ENCODE measurements at regions not wholly inside any gene's neighbourhood (a gene's known extent, or its start where the extent isn't known, plus 50 kb on each side); places are given as distances from the start of the nearest gene placed in this dataset.

DNA sequence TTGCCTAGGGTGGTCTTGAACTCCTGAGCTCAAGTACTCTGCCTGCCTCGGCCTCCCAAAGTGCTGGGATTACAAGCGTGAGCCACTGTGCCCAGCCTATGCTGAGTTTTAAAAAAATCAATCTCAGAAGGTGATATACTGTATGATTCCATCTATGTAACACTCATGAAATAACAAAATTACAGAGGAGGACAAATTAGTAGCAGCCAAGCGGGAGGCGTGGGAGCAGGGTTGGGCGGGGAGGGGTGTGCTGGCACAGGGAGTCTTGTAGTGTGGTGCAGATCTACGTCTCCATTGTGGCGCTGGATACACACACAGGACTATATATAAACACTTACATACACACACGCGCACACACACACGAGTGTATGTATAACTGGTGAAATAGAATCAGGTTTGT lies 80.6 kb upstream of the LINGO1 start:
- no peak for DNase-seq (ENCODE audit: low read depth in 2 of 2)

DNA sequence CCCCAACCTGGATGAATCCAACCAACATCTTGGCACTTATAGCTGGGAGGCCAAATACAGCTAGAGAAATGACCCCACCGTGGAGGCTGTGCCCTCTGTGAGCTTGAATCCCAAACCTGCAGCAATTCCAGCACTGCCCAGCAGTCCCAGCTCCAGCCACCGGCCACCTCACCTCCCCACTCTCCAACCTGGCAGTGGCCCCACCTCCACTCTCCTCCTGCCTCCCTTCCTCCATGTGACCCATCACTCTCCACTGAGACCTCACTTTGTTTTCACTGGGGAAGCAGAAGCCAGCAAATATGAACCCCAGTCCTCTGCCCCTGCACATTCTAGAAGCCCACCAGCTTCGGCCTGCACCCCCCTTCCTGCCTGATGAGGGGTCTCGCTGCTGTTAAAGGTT lies 79.7 kb upstream of the LINGO1 start:
- no peak for DNase-seq (ENCODE audit: low read depth in 2 of 2)

DNA sequence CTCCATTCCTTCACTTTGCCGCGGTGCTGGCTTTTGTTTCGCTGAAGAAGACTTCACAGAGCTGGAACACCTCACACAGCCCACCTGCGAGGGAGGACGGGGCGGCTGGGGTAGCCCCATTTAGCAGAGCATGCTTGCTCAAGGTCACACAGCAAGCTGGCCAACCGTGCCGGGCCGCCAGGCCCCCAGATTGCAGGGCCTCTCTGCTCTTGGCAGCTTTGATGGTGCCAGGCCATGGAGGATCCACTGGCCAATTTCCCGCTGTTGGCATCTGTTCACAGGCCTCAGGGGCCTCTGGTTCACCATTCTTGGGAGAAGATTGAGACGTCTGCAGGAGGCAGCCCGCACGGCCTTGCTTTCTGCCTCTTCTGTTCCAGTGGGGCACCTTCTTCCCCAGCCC lies 77.9 kb upstream of the LINGO1 start:
- no peak for DNase-seq (ENCODE audit: low read depth in 2 of 2)

DNA sequence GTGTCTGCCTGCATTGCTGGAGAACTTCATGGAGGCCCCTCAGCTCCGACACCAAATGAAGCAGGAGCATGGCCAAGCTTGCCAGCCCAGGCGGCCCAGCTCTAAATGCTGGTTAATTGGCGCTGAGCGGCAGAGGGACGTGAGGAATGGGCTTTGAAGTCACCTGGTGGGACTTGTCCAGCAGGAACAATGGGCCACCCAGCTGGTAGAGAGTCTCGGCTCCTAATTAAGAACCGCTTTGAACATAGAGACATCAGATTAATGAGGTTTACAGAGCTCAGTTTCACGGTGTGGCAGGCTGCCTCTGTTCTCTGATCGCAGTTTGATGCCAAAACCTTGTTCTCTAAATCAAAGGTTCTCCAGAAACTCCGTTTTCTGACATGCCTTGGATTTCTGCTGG lies 77.5 kb upstream of the LINGO1 start:
- no peak for DNase-seq (ENCODE audit: low read depth in 2 of 2)

DNA sequence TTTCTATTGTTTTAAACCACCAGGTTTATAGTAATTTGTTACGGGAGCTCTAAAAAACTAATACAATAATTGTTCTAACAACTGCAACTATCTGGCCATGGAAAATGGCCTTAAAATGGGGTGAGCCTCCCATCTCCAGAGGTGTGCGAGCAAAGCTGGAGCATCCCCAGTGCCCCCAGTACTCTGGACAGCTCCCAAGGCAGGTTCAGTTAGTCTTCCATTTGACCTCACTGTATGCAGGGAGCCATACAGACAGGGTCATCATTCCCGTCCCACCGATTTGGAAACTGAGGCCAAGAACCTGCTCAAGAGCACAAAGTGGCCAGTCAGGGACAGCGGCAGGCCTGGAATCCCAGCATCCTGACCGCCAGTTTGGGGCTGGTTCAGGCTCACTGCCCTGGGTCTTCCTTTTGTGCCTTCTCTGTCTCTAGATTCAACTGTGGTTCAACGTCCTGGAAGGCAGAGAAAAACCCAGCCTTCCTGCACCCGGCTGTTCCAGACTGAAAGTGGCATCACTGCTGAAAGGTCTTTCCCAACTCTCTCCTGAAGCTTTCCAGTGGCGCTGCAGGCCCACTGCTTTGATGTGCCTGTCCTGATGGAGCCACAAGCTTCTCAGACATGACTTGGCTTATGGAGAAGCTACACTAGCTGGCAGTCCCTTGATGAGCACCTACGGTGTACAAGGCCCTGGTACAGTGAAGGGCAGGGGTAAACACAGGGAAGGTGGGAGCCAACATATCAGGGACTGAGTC lies 76.6 kb upstream of the LINGO1 start:
- no peak for DNase-seq (ENCODE audit: low read depth in 2 of 2)

DNA sequence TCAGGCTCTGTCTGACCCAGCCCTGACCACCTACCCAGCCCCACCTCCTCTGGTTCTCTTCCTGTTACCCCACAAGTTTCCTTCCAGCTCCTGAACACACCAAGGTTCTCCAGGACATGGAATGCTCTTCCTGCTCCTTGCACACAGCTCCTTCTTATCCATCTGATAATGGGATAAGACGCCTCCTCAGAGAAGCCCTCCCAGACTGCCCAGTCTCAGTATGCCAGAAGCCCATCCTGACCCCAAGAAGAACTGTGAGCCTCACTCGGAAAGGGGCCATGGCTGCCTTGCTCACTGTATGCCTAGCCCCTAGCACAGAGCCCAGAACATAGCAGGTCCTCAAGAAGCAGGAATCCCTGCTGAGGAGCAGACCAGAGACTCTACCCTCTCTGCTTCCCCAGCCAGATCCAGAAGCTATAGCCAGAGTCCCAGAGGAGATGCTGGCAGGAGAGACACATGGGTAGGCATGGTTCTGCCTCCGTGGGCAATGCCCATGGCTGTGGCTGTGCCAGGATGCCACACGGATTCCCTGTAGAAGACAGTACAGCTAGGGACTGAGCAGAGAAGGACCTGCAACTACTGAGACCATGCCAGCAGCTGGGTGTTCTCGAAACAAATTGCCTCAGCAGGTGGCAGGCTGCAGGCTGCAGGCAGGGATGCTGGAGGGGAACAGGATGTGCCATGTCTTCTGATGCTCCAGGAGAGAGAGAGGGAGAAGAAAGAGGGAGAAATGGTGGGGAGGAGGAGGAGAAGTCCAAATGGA lies 74.0 kb upstream of the LINGO1 start:
- DNase-seq (ENCODE audit: low read depth in 2 of 2): no peak

DNA sequence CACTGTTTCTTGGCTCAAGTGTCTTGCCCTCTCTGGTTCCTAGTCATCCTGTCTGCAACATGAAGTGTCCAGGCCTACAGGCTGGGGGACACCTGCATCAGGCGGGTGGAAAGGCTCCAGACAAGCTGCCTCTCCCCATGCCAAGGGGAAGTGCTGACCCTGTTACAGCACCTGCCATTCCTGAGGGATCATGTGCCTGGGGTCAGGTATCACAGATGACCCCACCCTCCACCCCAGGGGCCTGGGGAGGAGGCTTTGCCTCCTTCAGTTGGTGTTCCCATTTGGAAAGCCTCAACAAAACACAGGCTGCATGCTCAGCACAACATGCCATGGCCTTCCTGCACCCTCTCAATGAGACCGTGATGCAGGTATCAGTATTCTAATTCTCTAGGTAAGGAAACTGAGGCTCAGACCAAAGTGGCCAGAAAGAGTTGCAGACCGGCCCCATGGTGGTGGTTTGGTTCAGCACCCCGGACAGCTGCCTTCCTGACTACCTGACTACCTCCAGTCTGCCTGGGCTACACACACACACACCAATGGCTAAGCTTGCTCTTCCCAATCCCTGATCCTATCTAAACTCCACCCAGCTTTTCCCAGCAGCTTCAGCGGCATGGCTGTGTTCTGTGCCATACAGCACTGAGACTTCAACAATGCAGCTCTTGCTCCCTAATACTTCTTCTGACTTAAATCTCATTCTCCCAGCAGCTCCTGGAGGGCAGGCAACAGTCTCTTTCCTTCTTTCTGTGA lies 69.7 kb upstream of the LINGO1 start:
- DNase-seq (ENCODE audit: low read depth in 2 of 2): no peak

DNA sequence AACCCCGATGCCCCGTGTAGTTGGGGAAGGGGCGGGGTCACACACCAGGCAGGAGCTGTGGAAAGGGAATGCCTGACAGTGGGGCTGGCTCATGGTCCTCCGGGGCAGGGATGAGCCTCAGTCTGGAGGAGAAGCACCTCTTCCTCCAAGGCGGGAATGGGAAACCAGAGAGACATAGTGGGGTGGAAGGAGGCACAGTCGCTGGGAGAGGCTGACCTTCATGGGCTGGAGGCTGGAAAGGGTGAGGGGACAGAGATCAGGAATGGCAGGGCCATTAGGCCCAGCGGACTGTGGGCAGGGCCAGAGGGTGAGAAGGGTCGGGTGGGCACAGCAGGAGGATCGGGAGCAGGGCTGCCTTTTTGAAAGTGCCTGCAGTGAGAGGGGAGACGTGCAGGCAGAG lies 65.8 kb upstream of the LINGO1 start:
- no peak for DNase-seq (ENCODE audit: low read depth in 2 of 2)

DNA sequence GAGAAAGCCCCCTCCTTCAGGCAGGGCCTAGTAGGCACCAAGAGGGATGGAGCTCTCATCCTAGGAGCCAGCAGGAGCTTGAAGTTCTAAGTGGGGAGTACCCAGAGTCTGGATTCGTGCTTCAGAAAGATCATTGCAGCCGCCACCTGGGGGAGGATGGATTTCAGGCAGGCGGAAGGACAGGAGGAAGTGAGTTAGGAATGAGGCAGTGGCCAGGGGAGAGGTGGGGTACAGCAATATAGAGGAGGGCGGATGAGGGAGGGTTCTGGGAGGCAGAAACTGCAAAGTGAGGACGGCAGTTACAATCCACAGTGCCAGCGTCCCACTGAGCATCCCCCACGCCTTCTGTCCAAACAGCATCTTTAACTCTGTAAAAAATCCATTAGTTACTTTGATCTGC lies 65.2 kb upstream of the LINGO1 start:
- DNase-seq (ENCODE audit: low read depth in 2 of 2): no peak

DNA sequence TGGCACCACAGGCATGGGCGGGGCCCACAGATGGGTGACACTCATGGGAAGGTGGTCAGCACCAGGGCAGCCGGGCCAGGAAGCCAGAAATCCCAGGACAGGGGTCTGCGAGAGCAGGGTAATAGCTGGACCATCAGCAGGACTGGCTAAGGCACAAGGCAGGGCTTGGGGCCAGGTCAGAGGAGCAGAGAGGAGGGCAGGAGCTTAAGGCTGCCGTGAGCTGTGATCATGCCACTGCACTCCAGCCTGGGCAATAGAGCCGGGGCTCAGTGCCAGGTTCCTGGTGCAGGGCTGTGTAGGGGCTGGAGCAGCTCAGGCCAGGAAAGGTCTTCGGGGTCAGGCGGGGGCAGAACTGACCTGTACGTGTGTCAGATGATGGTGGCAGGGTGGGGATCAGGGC lies 64.2 kb upstream of the LINGO1 start:
- no peak for DNase-seq (ENCODE audit: low read depth in 2 of 2)

DNA sequence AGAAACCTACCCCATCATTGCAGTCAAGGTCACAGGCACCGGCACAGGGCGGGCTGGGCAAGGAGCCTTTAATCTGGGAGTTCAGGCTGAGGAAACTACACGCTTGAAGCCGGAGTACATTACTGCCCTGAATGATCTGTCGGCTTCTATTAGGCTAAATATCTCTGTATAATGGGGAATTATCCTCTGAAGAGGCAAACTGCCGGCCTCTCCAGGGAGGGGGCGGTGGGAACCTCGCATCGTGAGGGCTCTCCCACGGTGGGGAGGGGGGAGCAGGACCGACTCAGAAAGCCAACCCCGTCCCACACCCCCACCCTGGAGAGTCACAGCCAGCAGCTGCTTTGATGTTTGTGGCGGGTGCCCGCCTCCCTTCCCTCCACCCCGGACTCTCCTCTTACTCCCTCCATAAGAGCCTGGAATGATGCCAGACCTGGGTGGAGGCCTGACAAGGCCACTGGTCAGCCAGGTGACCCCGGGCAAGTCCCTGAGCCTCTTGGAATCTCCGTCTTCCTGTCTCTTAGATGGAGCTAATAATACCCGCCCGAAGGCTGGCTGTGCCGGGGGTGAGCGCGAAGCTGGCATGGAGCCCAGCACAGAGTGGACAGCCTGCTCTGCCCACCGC lies 63.4 kb upstream of the LINGO1 start:
- no peak for DNase-seq (ENCODE audit: low read depth in 2 of 2)

DNA sequence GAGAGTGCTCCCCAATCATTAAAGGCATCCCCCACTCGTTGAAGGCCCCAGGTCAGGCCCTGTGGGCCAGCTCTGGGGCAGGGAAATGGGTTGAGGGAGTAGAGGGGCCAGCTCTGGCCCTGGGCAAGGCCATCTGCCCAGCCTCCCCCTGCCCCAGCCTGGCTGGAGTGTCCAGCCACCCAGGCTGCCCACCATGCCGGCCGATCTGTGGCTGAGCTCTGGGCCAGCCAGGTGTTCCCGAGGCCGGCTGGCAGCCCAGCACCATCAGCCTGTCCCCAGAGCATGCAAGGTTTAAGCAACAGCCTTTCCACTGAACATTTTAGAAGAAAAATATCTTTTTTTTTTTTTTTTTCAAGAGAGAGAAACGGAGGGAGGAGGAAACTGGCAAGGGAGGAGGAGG lies 62.8 kb upstream of the LINGO1 start:
- no peak for DNase-seq (ENCODE audit: low read depth in 2 of 2)

DNA sequence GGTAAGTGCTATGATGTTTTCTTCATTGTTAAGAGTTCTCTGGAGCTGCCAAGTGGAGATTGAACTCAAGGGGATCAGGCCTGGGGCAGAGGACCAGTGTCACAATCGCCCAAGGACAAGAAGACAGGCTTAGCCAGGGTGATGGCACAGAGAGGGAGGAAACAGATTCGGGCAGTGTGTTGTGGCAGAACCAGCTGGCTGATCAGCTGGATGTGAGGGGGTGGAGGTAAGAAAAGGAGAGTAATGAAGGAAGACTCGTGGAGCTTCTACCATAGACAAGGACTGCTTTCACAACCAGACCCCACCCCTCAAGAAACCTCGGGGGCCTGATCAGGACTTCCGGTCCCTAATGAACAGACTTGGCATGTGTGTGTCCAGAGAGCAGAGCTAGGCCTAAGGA lies 60.9 kb upstream of the LINGO1 start:
- DNase-seq (ENCODE audit: low read depth in 2 of 2): no peak

DNA sequence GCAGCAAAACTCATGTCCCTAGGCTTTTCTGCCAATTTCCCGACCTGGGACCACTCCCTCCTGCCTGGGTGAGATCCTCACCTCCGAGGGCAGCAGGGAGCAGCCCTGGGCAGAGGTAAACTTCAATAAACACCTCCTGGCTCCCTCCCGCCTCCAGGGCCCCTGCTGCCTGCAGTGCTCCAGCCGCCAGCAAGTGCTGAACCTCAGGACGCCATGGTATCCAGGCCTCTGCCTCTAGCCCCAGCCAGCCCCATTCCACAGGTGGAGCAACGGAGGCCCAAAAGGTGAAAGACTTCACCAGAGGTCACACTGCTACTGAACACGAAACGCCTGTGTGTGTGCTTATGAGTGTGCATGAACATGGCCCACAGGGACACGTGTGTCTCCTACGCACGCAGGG lies 59.9 kb upstream of the LINGO1 start:
- no peak for DNase-seq (ENCODE audit: low read depth in 2 of 2)

DNA sequence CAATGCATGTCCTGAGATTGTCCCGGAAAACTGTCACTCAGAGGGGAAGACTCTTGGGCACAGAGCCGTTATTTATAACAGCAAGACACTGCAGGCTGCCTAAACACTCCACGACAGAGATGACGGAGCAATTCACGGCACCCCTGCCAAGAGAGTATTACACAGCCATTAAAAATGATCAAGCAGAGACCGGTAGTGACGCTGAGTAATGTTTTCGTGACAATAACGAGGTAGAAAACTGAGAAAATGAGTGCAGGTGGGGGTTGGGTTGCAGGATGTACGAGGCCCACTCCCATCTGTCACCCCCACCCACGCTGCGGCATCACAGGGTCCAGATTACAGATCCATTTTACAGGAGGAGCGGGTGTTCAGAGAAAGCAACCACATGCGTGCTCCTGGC lies 58.9 kb upstream of the LINGO1 start:
- no peak for DNase-seq (ENCODE audit: low read depth in 2 of 2)

DNA sequence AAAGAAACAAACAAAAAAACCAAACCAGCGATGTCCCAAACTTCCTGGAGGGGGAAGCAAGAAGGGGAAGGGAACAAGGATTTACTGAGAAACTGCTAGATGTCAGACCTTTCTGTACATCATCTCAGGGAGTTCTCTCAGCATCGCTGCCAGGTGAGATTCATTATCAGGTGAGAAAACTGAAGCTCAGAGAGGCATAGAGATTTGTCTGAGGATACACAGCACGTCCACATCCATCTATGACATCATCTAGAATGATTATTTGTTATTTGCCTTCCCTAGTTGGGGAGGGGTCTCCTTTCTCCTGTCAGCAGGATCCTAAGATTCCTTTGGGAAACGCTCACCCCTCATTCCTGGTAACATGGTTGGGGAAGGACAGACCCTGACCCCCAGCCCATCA lies 57.1 kb upstream of the LINGO1 start:
- no peak for DNase-seq (ENCODE audit: low read depth in 2 of 2)

DNA sequence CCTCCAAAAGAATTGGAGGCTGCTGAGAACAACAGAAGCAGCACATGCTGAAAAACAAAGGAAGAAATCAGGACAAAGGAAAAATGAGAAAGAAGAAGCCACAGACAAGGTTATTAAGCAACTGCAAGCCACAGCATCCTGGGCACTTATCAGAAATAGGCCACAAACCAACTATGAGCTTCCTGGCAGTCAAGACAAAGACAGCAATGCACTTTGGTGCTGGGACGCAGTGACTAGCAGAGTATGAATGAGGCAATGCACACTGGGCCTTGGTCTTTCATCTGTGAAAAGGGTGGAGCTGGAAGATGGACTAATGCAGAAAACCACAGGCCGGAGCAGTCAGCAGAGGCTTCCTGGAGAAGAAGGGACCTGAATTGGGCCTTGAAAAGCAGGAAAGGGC lies 56.0 kb upstream of the LINGO1 start:
- DNase-seq (ENCODE audit: low read depth in 2 of 2): no peak

DNA sequence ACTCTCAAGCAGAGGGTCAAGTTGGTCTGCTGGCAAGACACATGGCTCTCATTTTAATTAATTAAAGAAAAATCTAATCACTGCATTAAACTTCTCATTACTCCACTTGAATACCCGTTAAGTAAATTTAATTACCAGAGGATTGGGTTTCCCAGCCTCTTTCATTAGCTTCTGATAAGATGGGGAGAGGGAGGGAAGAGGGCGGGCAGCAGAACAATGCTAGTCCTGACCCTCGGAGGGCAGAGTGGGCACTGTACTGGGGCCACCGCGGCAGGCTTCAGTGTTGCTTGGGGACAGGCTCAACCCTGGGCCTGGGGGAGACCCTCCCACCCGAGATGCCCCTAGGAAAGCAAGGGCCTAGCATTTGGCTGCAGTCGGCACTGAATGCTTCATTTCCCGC lies 55.6 kb upstream of the LINGO1 start:
- no peak for DNase-seq (ENCODE audit: low read depth in 2 of 2)

DNA sequence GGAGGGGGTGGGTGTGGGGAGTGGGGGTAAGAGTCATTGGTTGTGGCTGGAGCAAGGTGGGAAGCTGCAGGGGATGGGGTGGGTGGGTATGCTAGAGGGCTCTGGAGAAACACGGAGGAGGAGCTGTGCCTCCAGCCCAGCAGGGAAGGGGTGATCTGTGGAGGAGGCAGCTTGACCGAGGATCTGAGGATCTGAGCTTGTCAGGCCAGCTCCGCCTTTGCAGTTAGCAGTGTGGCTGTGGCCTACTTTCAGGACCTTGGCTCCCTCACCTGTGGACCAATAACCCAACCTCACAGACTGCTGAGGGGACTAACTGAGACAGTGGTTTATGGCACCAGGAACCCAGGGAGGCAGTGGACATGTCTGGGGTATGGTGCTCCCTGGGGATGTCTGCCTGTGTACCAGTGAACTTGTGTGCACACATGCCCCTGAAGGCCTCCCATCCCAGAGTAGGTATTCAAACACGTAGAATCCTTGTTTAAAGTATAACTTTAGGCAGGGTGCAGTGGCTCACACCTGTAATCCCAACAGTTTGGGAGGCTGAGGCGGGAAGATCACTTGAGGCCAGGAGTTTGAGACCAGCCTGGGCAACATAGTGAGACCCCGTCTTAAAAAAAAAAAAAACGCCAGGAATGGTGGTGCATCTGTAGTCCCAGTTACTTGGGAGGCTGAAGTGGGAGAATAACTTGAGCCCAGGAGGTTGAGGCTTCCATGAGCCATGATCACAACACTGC lies 52.5 kb upstream of the LINGO1 start:
- DNase-seq (ENCODE audit: low read depth in 2 of 2): no peak

DNA sequence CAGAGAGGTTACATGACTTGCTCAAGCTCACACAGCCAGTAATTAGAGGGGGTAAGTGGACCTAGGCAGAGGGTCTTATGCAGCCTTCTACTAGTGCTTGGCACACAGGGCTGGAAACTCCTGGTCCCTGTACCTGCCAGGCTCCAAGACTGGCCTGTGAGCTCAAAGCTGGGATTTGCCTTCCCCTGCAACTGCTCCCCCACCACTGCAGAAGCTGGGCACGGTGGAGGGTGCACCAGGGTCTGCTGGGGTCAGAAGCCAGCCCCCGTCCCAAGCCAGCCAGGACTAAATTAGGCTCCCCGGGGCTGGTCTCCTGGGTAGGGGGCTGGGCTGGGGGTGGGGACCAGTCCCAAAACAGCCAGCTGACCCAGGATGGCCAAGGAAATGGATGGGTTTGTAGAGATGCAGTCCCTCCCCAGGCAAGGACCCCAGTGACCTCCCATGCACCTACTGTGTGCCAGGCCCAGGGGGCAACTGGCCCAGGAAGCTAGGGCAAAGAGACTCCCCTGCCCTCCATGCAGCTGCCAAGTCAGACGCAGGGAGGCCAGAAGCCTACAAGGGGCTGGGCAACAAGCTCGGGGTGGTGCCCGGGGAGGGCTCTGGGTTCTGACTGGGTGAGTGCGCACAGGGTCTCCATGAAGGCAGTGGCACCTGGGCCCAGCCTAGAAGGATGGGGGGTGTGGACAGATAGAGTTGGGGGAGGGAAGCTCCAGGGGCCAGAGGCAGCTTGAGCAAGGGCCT lies 51.8 kb upstream of the LINGO1 start:
- no peak for DNase-seq (ENCODE audit: low read depth in 2 of 2)

DNA sequence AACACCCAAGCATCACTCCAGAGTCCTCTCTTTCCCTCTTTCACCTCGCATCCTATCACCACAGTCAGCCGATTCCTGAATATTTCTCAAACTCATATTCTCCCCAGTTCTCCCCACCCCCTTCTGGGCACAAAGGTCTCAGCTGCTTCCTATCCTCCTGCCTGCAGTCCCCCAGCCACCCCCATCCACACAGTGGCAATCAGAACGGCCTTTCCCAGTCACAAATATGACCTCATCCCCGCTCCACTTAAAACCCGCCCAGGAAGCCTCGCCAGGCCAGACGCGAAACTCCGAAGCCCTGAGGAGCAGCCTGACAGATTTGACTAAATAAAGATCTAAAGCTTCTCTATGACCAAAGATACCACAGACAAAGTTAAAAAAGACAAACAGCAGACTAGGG lies 49.9 kb upstream of the LINGO1 start:
- no peak for DNase-seq (ENCODE audit: low read depth in 2 of 2)
